Activated CD4-positive, alpha-beta memory T cell treated with anti-CD3 and anti-CD28 coated beads, Interleukin-2, amount 10 ng/mL, durations not matched to agents 7 days and 5 days (primary cell): ENCODE measurements at regions not wholly inside any gene's neighbourhood (a gene's known extent, or its start where the extent isn't known, plus 50 kb on each side); places are given as distances from the start of the nearest gene placed in this dataset.

Source experiments
- CTCF ChIA-PET: fragments of 350-600 bp; sonication (Branson Sonifier 250); formaldehyde crosslinking; loops from one replicate; lab custom pipeline; 2021; ENCODE audit warnings: antibody characterized with exemption, inconsistent platforms; lab: Charles Lee
- POLR2A ChIA-PET: fragments of 350-600 bp; sonication (Branson Sonifier 250); formaldehyde crosslinking; loops from one replicate; lab custom pipeline; 2021; ENCODE audit warnings: antibody characterized with exemption; lab: Charles Lee
- DNase-seq: peaks from one replicate; pipeline ENCODE4 v3.0.0-alpha.2; 2020
- H3K27ac Mint-ChIP-seq: one replicate; pipeline ENCODE4 v1.8.0; 2021; ENCODE audit warnings: mild to moderate bottlenecking, mixed read lengths
- H3K27me3 Mint-ChIP-seq: one replicate; pipeline ENCODE4 v1.8.0; 2021; ENCODE audit warnings: mixed read lengths
- H3K36me3 Mint-ChIP-seq: one replicate; pipeline ENCODE4 v1.8.0; 2021; ENCODE audit warnings: low read depth, mixed read lengths
- H3K4me1 Mint-ChIP-seq: one replicate; pipeline ENCODE4 v1.8.0; 2021; ENCODE audit warnings: mixed read lengths
- H3K4me3 Mint-ChIP-seq: one replicate; pipeline ENCODE4 v1.8.0; 2021; ENCODE audit warnings: mild to moderate bottlenecking, mixed read lengths
- H3K9me3 Mint-ChIP-seq: one replicate; pipeline ENCODE4 v1.8.0; 2021; ENCODE audit warnings: mixed read lengths

DNA sequence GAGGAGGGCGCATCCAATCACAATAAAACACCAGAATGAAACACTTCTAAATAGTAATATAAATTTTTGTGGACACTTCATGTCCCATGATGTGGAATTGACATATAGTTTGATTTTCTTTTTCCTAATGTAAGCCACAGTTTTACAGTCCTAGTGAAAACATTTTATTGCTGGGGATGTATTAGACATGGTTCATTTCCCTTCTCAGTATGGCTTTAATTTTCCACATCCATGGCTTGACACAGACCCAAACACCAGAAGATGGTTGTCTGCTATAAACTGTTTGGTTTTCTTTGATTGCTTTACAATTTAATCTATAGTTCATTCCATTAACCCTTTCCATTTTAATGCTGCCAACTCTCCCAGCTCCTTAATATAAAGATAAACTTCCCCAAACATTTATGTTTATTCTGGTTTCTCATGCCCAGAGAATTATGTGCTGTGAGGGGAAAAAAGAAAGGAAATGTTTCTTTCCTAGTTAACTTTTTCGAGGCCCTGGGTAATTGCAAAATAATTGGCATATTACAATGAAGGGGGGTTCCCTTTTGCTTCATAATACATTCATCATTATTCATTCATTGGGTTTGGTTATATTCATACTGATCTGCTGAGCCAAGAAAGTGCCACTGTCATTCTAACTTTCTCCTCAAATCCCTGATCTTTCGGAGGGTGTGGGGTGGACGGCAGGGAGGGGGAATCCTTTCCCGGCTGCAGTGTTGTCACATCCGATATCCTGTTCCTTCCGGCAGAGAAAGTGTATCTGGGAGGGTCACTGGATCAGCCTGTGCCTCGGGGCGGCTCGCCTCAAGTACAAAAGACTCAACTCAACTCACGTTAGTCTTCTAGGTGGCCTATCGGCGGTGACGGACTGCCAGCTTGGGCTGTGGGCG is 127.6 kb upstream of the TFAP2D start:
- ChIA-PET POLR2A (no interaction called here), CTCF (no interaction called here)
- no peaks in the 10 kb centered on the region for H3K36me3 Mint-ChIP-seq
- H3K4me3 Mint-ChIP-seq: no peak overlapping the region
- H3K27me3 Mint-ChIP-seq: no peaks in the 10 kb centered on the region
- H3K4me1 Mint-ChIP-seq: no peaks in the 10 kb centered on the region
- DNase-seq: no peak
- H3K9me3 Mint-ChIP-seq: no peaks in the 10 kb centered on the region
- H3K27ac Mint-ChIP-seq: no peak overlapping the region

DNA sequence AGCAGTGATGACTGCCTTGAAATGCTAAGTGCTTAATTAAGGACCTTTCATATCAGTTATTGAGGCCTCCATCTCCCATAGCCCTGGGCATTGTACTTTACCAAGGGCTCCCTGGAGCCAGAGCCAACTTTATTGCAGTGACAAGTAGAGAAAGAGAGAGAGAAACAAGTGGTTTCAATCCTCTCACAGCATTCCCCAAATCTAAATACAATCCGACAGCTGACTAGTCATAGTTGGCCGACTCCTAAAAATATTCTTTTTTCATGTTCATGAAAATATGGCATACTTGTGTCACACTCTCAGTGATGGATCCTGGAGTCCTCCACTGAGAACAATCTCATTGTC is 127.0 kb upstream of the TFAP2D start:
- POLR2A ChIA-PET: no interaction called here
- CTCF ChIA-PET: no interaction called here
- H3K27ac Mint-ChIP-seq: no peak overlapping the region
- no peaks in the 10 kb centered on the region for H3K4me1 Mint-ChIP-seq
- H3K27me3 Mint-ChIP-seq: no peaks in the 10 kb centered on the region
- no peaks in the 10 kb centered on the region for H3K9me3 Mint-ChIP-seq
- H3K4me3 Mint-ChIP-seq: no peak overlapping the region
- DNase-seq: no peak
- H3K36me3 Mint-ChIP-seq: no peaks in the 10 kb centered on the region

DNA sequence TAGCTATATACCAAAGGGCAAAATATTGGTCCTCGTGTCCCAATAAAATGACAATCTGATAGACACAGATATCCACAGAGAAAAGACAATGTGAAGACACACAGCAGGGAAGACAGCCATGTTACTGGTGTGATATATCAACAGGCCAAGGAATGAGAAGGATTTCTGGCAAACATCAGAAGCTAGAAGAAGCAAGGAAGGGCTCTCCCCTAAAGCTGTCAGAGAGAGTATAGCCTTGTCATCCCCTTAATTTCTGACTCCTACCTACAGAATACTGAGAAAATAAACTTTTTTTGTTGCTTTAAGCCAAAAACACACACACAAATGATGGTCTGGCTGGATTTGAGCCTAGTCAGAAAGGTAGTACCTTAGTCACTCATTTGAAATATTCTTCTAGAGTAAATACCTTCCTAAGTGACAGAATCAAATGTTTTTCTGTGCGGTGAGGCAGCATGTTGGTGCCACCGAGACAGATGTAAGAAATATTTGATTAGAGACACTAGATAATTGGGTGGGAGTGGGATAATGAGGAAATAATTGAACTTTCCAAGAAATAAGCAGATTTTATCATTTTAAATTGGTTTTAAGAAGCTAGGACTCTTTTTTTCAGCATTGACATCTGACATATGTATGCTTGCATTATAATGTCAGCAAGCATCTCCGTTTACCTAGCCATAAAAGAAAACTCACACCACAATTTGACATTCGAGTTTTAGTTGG is 123.4 kb upstream of the TFAP2D start:
- Mint-ChIP-seq H3K4me1 (no peaks in the 10 kb centered on the region), H3K4me3 (no peak overlapping the region), H3K9me3 (no peaks in the 10 kb centered on the region), H3K36me3 (no peaks in the 10 kb centered on the region), H3K27me3 (no peaks in the 10 kb centered on the region), H3K27ac (no peak overlapping the region)
- CTCF ChIA-PET: interaction anchor here (1.2 kb wide), 1 partner anchor 11 kb away, joined by 4 read pairs; no protein-coding TSS in a partner anchor
- POLR2A ChIA-PET: no interaction called here
- DNase-seq: no peak

GRCh38 chr6:50591135-50591534 is 122.2 kb upstream of the TFAP2D start:
- POLR2A ChIA-PET: no interaction called here

DNA sequence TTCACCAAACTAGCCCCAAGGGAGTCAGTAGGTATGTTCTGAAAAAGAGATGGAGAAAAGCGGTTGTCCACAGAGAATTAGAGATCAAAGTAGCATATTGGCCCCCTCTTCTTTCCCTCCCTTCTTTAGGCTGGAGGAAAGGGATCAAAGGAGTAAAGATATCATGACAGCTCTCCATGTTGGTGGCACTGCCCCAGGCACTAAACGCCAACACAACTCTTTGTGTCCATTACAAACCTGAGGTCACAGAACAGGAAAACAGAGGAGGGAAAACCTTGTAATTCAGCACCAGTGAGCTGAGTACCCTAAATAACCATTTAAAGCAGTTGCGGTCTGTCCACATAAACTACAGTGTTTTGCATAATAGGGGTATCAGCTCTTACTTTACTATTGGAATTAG is 113.0 kb upstream of the TFAP2D start:
- H3K27me3 Mint-ChIP-seq: no peaks in the 10 kb centered on the region
- no peak for DNase-seq
- no peak overlapping the region for H3K4me3 Mint-ChIP-seq
- no peaks in the 10 kb centered on the region for H3K9me3 Mint-ChIP-seq
- no peaks in the 10 kb centered on the region for H3K36me3 Mint-ChIP-seq
- CTCF ChIA-PET: interaction anchor here (1.5 kb wide), 1 partner anchor 10 kb away, joined by 4 read pairs; no protein-coding TSS in a partner anchor
- H3K27ac Mint-ChIP-seq: no peak overlapping the region
- POLR2A ChIA-PET: no interaction called here
- H3K4me1 Mint-ChIP-seq: no peaks in the 10 kb centered on the region

More at GRCh38 chr6:50591135-50591534, 122.2 kb upstream of the TFAP2D start:
- CTCF ChIA-PET: interaction anchor here (0.6 kb wide), 1 partner anchor 283 kb away, joined by 6 read pairs; no protein-coding TSS in a partner anchor
- H3K36me3 Mint-ChIP-seq: no peaks in the 10 kb centered on the region
- H3K4me3 Mint-ChIP-seq: no peak overlapping the region
- H3K9me3 Mint-ChIP-seq: no peaks in the 10 kb centered on the region
- H3K27ac Mint-ChIP-seq: no peak overlapping the region
- H3K27me3 Mint-ChIP-seq: no peaks in the 10 kb centered on the region
- no peaks in the 10 kb centered on the region for H3K4me1 Mint-ChIP-seq
- DNase-seq: no peak

- no peaks in the 10 kb centered on the region for H3K27me3 Mint-ChIP-seq
- no peaks in the 10 kb centered on the region for H3K4me1 Mint-ChIP-seq
- no peaks in the 10 kb centered on the region for H3K36me3 Mint-ChIP-seq
- POLR2A ChIA-PET: no interaction called here
- no peak for DNase-seq
- no peak overlapping the region for H3K4me3 Mint-ChIP-seq
- CTCF ChIA-PET: no interaction called here
- H3K27ac Mint-ChIP-seq: no peak overlapping the region
- H3K9me3 Mint-ChIP-seq: no peaks in the 10 kb centered on the region
These were observed 111.0 kb upstream of the TFAP2D start for GRCh38 chr6:50602292-50602691.

DNA sequence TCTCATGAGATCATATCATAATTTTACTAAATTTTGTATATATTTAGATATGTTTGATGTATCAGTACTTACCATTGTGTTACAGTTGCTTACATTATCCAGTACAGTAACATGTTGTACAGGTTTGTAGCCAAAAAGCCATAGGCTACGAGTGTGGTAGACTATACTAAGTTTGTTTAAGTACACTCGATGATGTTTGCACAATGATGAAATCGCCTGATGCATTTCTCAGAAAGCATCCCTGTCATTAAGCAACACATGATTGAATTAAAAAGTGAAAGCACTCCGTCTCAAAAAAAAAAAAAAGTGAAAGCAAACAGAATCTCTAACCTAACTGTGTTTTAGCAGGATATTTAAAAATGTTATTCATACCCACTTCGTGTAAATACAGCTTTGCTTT is 104.9 kb upstream of the TFAP2D start:
- H3K9me3 Mint-ChIP-seq: no peaks in the 10 kb centered on the region
- H3K36me3 Mint-ChIP-seq: no peaks in the 10 kb centered on the region
- CTCF ChIA-PET: no interaction called here
- DNase-seq: no peak
- no peaks in the 10 kb centered on the region for H3K4me1 Mint-ChIP-seq
- H3K27me3 Mint-ChIP-seq: no peaks in the 10 kb centered on the region
- H3K27ac Mint-ChIP-seq: no peak overlapping the region
- POLR2A ChIA-PET: no interaction called here
- no peak overlapping the region for H3K4me3 Mint-ChIP-seq

GRCh38 chr6:50610562-50610961 is 102.8 kb upstream of the TFAP2D start:
- CTCF ChIA-PET: no interaction called here
- H3K4me3 Mint-ChIP-seq: no peak overlapping the region
- POLR2A ChIA-PET: no interaction called here

GRCh38 chr6:50635429-50635828 is 77.9 kb upstream of the TFAP2D start:
- H3K27me3 Mint-ChIP-seq: no peaks in the 10 kb centered on the region
- ChIA-PET POLR2A (no interaction called here), CTCF (no interaction called here)
- no peak overlapping the region for H3K4me3 Mint-ChIP-seq
- no peaks in the 10 kb centered on the region for H3K4me1 Mint-ChIP-seq
- no peaks in the 10 kb centered on the region for H3K36me3 Mint-ChIP-seq
- H3K27ac Mint-ChIP-seq: no peak overlapping the region
- H3K9me3 Mint-ChIP-seq: no peaks in the 10 kb centered on the region
- DNase-seq: no peak

More at GRCh38 chr6:50610562-50610961, 102.8 kb upstream of the TFAP2D start:
- no peaks in the 10 kb centered on the region for H3K4me1 Mint-ChIP-seq
- DNase-seq: no peak
- no peaks in the 10 kb centered on the region for H3K27me3 Mint-ChIP-seq
- H3K27ac Mint-ChIP-seq: no peak overlapping the region
- no peaks in the 10 kb centered on the region for H3K9me3 Mint-ChIP-seq
- no peaks in the 10 kb centered on the region for H3K36me3 Mint-ChIP-seq

GRCh38 chr6:50637267-50637666 is 76.1 kb upstream of the TFAP2D start:
- ChIA-PET CTCF (no interaction called here), POLR2A (no interaction called here)
- H3K27ac Mint-ChIP-seq: no peak overlapping the region
- no peak overlapping the region for H3K4me3 Mint-ChIP-seq
- no peaks in the 10 kb centered on the region for H3K36me3 Mint-ChIP-seq
- H3K27me3 Mint-ChIP-seq: no peaks in the 10 kb centered on the region
- no peak for DNase-seq
- H3K4me1 Mint-ChIP-seq: no peaks in the 10 kb centered on the region
- H3K9me3 Mint-ChIP-seq: no peaks in the 10 kb centered on the region

DNA sequence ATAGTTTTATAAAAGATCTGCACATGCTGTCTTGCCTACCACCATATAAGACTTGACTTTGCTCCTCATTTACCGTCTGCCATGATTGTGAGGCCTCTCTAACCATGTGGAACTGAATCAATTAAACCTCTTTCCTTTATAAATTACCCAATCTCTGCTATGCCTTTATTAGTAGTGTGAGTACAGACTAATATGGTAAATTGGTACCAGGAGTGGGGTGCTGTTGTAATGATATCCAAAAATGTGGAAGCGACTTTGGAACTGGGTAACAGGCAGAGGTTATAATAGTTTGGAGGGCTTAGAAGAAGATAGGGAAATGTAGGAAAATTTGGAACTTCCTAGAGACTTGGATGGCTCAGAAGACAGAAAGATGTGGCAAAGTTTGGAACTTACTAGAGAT is 64.2 kb upstream of the TFAP2D start:
- Mint-ChIP-seq H3K9me3 (peaks cover 18% of the 10 kb centered on the region), H3K4me3 (no peak overlapping the region), H3K36me3 (no peaks in the 10 kb centered on the region), H3K4me1 (no peaks in the 10 kb centered on the region), H3K27me3 (no peaks in the 10 kb centered on the region), H3K27ac (no peak overlapping the region)
- POLR2A ChIA-PET: no interaction called here
- CTCF ChIA-PET: no interaction called here
- DNase-seq: no peak

- no peak for DNase-seq
- H3K27me3 Mint-ChIP-seq: no peaks in the 10 kb centered on the region
- no peak overlapping the region for H3K27ac Mint-ChIP-seq
- H3K4me3 Mint-ChIP-seq: no peak overlapping the region
- no peaks in the 10 kb centered on the region for H3K36me3 Mint-ChIP-seq
- no peaks in the 10 kb centered on the region for H3K4me1 Mint-ChIP-seq
- ChIA-PET CTCF (no interaction called here), POLR2A (no interaction called here)
- peaks cover 10% of the 10 kb centered on the region for H3K9me3 Mint-ChIP-seq
These were observed 60.1 kb upstream of the TFAP2D start for GRCh38 chr6:50653253-50653652.

DNA sequence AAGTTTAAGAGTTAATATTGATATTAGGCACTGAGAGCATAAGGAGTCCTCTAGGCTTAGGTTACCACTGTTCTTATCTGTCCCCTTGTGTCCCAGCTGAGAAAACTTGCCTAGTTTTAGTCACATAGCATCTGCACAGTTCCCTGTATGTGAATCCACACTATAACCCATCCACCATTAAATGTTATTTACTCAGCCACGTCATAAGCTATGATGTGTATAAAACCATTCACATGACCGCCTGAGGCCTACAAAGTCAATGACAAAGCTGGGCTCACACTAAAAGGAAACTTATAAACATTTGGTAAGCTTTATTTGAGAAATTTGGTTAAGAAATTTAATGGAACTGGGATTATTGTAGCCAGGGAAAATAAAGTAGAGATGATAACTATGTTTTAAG is 59.2 kb upstream of the TFAP2D start:
- H3K9me3 Mint-ChIP-seq: peaks cover 6% of the 10 kb centered on the region
- no peak overlapping the region for H3K27ac Mint-ChIP-seq
- no peak overlapping the region for H3K4me3 Mint-ChIP-seq
- POLR2A ChIA-PET: no interaction called here
- H3K4me1 Mint-ChIP-seq: no peaks in the 10 kb centered on the region
- H3K27me3 Mint-ChIP-seq: no peaks in the 10 kb centered on the region
- DNase-seq: no peak
- CTCF ChIA-PET: no interaction called here
- H3K36me3 Mint-ChIP-seq: no peaks in the 10 kb centered on the region
